MM.1S (cell line): ENCODE measurements at regions not wholly inside any gene's neighbourhood (a gene's known extent, or its start where the extent isn't known, plus 50 kb on each side); places are given as distances from the start of the nearest gene placed in this dataset.

ENCODE experiments used
- DNase-seq: peaks from one replicate; pipeline ENCODE4 v3.0.0-alpha.2; 2015
- H2AFZ ChIP-seq: fragments of 300-600 bp; sonication (generic); 2 replicates; pipeline ENCODE4 v1.6.0; 2016; ENCODE audit warnings: antibody characterized with exemption, low read length
- H3F3A ChIP-seq: fragments of 300-600 bp; sonication (generic); 2 replicates; pipeline ENCODE4 v1.6.1; 2016; ENCODE audit warnings: mild to moderate bottlenecking, antibody characterized with exemption, low read length, moderate library complexity, mixed read lengths; ENCODE audit not compliant: insufficient read depth
- H3K27ac ChIP-seq: fragments of 300-600 bp; sonication (generic); 2 replicates; pipeline ENCODE4 v1.5.1; 2016; ENCODE audit warnings: mild to moderate bottlenecking, low read length
- H3K27me3 ChIP-seq: fragments of 300-600 bp; sonication (generic); replicated peaks from 2 replicates; pipeline ENCODE4 v1.6.0; 2016; ENCODE audit warnings: low read length; ENCODE audit not compliant: insufficient read depth
- H3K36me3 ChIP-seq: fragments of 300-600 bp; sonication (generic); replicated peaks from 2 replicates; pipeline ENCODE4 v1.6.1; 2016; ENCODE audit warnings: mild to moderate bottlenecking, low read length, mixed read lengths; ENCODE audit not compliant: insufficient read depth
- H3K4me1 ChIP-seq: fragments of 300-600 bp; sonication (generic); 2 replicates; pipeline ENCODE4 v1.6.1; 2016; ENCODE audit warnings: low read length, mixed read lengths
- H3K4me2 ChIP-seq: fragments of 300-600 bp; sonication (generic); 2 replicates; pipeline ENCODE4 v1.6.0; 2016; ENCODE audit warnings: low read depth, low read length
- H3K4me3 ChIP-seq: fragments of 300-600 bp; sonication (generic); 2 replicates; pipeline ENCODE4 v1.5.1; 2016; ENCODE audit warnings: low read length, mixed read lengths
- H3K79me2 ChIP-seq: fragments of 300-600 bp; sonication (generic); 2 replicates; pipeline ENCODE4 v1.6.1; 2016; ENCODE audit warnings: mixed run types, low read length, mixed read lengths
- H3K9ac ChIP-seq: fragments of 300-600 bp; sonication (generic); 2 replicates; pipeline ENCODE4 v1.6.1; 2016; ENCODE audit warnings: low read length, mixed read lengths
- H3K9me2 ChIP-seq: fragments of 300-600 bp; sonication (generic); replicated peaks from 2 replicates; pipeline ENCODE4 v1.6.1; 2016; ENCODE audit warnings: mild to moderate bottlenecking, low read length, mixed read lengths; ENCODE audit not compliant: insufficient read depth
- H3K9me3 ChIP-seq: fragments of 300-600 bp; sonication (generic); replicated peaks from 2 replicates; pipeline ENCODE4 v1.6.1; 2016; ENCODE audit warnings: mild to moderate bottlenecking, low read length, mixed read lengths; ENCODE audit not compliant: insufficient read depth
- H4K20me1 ChIP-seq: fragments of 300-600 bp; sonication (generic); 2 replicates; pipeline ENCODE4 v1.6.1; 2016; ENCODE audit warnings: mild to moderate bottlenecking, low read length, moderate library complexity, mixed read lengths; ENCODE audit not compliant: insufficient read depth
- CTCF ChIP-seq: fragments of 300-600 bp; sonication (generic); IDR thresholded peaks from 2 replicates; pipeline ENCODE4 v1.5.1; 2016; ENCODE audit warnings: antibody characterized with exemption, low read length, mixed read lengths
- EZH2 ChIP-seq: fragments of 300-600 bp; sonication (generic); optimal IDR thresholded peaks from 2 replicates; pipeline ENCODE3; 2017; ENCODE audit warnings: low read depth, mild to moderate bottlenecking, antibody characterized with exemption, low read length, mixed read lengths
- EZH2phosphoT487 ChIP-seq: fragments of 300-600 bp; sonication (generic); IDR thresholded peaks from 2 replicates; pipeline ENCODE4 v1.6.1; 2018; ENCODE audit warnings: antibody characterized with exemption, low read length

- H3K4me1 ChIP-seq = no peaks in the 10 kb centered on the region
- H3K4me2 ChIP-seq = no peak overlapping the region
- no peak for DNase-seq
- no peaks in the 10 kb centered on the region for H3K27me3 ChIP-seq
- no peak overlapping the region for H3K27ac ChIP-seq
- H3K9me3 ChIP-seq = no peaks in the 10 kb centered on the region
- no peaks in the 10 kb centered on the region for H4K20me1 ChIP-seq
- H3K9me2 ChIP-seq = no peaks in the 10 kb centered on the region
- TF ChIP-seq EZH2 (no peak), CTCF (no peak)
- H3K4me3 ChIP-seq = no peak overlapping the region
- no peak overlapping the region for H3K9ac ChIP-seq
- H3K79me2 ChIP-seq = no peaks in the 10 kb centered on the region
- H3F3A ChIP-seq = no peaks in the 10 kb centered on the region
- no peaks in the 10 kb centered on the region for H3K36me3 ChIP-seq
- no peak overlapping the region for H2AFZ ChIP-seq
Observed at GRCh38 chr15:85847031-85847430, 52.3 kb upstream of the KLHL25 start.

- no peaks in the 10 kb centered on the region for H3F3A ChIP-seq
- no peaks in the 10 kb centered on the region for H3K79me2 ChIP-seq
- no peak overlapping the region for H3K4me2 ChIP-seq
- no peak overlapping the region for H3K4me3 ChIP-seq
- no peak for TF ChIP-seq EZH2
- no peak for TF ChIP-seq CTCF
- TF ChIP-seq EZH2phosphoT487 = no peak
- H3K9me2 ChIP-seq = no peaks in the 10 kb centered on the region
- H2AFZ ChIP-seq = no peak overlapping the region
- no peaks in the 10 kb centered on the region for H3K27me3 ChIP-seq
- H3K27ac ChIP-seq = no peak overlapping the region
- H3K4me1 ChIP-seq = no peaks in the 10 kb centered on the region
- DNase-seq = no peak
- no peaks in the 10 kb centered on the region for H3K36me3 ChIP-seq
- H4K20me1 ChIP-seq = no peaks in the 10 kb centered on the region
- no peak overlapping the region for H3K9ac ChIP-seq
- H3K9me3 ChIP-seq = no peaks in the 10 kb centered on the region
Observed at GRCh38 chr15:85849946-85850345, 55.2 kb upstream of the KLHL25 start.

DNA sequence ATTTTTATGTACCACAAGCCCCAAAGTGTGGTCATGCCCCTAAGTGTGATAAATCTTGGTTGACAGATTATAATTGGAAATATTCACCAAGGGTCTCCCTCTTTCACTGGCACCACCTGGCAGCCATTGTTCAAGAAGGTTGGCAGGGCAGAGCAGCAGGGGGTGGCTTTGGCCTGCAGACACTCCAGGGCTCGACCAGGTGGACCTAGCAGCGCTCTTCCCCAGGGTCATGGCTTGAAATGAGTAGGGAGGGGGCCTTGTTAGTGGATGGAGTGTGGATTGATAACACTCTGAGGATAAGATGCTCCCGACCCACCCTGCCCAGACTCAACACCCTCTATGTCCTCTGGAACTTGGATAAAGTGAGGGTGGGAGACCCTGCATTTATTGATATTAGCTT, 58.2 kb upstream of the KLHL25 start:
- Histone ChIP-seq H4K20me1 (no peaks in the 10 kb centered on the region), H3K27ac (no peak overlapping the region), H3K27me3 (no peaks in the 10 kb centered on the region), H3K4me2 (no peak overlapping the region), H3K9me2 (no peaks in the 10 kb centered on the region), H3K4me3 (no peak overlapping the region), H3K79me2 (no peaks in the 10 kb centered on the region), H3K36me3 (no peaks in the 10 kb centered on the region), H3K4me1 (peaks cover 12% of the 10 kb centered on the region), H3K9ac (no peak overlapping the region), H2AFZ (no peak overlapping the region), H3K9me3 (no peaks in the 10 kb centered on the region), H3F3A (peaks cover 11% of the 10 kb centered on the region; the same call in 1 of the 2 replicates)
- TF ChIP-seq EZH2 (no peak), EZH2phosphoT487 (no peak), CTCF (no peak)
- no peak for DNase-seq
